Stimulated activated CD4-positive, alpha-beta T cell treated with anti-CD3 and anti-CD28 coated beads, Interleukin-1b, Interleukin-23, amount 100 ng/mL, for 4 hours (primary cell): ENCODE measurements at regions not wholly inside any gene's neighbourhood (a gene's known extent, or its start where the extent isn't known, plus 50 kb on each side); places are given as distances from the start of the nearest gene placed in this dataset.
"Not testable (repeated sequence)": the region's sequence is repeated elsewhere in the genome, so short reads cannot be mapped to it uniquely, and the experiment has no call there.

ENCODE experiments used
- DNase-seq, 2 donors: peaks; one replicate each; pipeline ENCODE4 v3.0.0-alpha.2; 2020; ENCODE audit warnings: low read depth in 2 of 2

DNA sequence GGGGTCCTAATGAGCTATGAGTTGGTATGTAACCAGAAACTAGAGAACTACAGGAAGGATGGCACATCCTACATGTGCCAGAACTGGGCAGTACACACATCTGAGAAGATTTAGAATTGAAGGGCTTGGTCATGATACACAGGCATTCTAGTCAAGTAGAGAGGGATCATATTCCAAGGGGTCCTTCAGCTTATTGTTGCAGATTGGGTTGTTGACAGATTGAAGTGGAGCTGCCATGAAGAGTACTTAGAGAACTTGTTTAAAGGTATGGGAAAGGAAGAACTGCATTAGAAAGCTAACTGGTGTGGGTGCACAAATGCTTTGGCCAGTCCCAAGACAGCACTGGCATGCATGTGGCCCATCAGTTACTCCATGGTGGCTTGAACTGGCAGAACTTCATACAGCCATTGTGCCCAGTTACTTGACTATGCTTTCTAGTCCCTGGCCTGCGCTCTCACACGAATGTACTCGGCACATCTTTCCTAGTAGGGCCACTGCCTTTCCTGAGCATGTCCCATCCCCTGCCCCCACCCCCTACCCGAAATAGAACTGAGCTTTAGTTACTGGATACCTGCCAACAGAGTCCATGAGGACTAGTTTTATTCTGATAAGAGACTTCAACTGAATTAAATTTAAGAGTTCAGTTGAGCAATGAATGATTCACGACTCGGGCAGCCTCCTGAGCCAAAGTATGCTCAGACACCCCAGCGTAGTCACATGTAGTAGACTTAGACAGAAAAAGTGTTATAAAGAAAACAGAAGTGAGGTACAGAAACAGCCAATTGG, 64.0 kb downstream of the CCNG2 start:
- no peak for DNase-seq

DNA sequence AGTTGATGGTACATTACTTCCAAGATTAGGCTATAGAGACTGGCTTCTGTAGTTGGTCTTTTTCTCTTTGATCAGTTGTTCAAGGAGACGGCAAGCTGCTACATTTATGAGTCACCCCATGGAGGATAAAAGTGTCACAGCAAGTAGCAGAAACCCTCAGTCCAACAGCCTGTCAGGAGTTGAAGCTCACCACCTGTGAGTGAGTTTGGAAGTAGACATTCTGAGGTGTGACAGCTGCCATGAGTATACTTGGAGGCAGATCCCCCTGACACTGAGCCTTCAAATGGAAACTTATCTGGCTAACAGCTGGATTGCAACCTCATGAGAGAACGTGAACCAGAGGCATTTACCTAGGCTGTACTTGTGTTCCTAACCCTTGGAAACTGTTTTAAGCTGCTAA, 68.0 kb downstream of the CCNG2 start:
- no peak for DNase-seq

DNA sequence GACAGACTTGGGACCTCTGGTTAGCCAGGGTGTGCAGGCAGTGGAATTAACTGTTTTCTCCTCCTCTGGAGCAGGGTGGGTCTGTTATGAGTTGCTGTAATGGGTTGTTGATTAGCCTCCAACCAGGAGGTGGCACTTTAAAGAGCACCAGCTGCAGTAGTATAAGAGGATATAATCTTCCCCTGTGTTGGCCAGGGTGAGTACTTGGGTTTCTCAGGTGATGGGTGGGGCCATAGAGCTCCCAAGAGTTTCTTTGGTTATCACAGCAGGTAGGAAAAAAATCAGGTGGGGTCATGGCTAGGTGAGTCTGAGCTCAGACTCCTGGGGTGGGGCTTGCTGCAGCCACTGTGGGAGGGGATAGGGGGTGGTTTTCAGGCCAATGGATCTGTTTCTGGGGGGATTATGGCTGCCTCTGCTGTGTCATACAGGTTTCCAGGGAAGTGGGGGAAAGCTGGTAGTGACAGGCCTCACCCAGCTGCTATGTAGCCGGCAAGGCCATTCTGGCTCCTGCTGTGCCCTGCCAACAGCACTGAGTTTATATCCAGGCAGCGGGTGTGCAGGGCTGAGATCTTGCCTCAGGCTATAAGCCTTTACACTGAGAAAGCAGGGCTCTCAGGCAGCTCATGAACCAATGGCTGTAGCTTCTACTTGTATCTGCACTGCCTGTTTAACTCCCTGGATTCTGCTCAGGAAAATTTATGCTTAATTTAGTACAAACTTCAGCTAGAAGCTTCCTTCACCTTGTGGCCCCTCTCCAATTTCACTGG, 70.1 kb downstream of the CCNG2 start:
- no peak for DNase-seq

DNA sequence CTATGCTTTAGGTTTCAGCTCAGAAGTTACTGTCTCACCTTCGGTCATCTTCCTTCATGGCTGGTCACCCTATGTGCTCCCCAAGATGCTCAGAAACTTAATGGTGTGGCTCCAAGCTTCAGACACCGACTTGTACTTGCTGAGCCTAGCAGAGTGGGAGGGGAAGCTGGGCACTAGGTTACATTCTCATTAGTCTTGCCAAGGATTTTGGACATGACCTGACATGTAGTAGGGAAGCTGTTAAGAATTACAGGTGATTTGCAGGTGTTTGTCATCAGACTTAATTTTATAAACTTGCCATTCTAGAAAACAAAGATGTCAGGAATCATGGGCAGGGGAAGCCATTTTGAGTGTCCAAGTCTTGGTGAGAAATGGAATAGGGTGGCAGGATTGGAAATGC, 72.4 kb downstream of the CCNG2 start:
- no peak for DNase-seq

DNA sequence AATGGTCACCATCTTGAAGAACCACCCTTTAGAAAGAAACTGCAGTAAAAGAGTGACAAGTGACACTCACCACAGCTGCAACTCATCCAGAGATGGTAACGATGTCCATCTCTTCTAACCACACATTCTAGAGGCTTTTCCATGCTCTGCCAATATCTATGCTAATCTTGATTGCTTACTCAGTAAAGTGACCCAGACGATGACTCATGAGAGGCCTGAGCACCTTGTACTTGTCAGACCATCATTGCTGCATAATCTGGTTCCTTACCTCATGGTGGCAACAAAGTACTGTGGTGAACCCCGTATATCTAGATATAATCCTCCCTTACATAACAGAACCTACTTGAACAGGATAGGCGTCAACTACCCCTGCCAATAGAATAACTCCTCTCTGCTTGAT, 75.6 kb downstream of the CCNG2 start:
- no peak for DNase-seq

DNA sequence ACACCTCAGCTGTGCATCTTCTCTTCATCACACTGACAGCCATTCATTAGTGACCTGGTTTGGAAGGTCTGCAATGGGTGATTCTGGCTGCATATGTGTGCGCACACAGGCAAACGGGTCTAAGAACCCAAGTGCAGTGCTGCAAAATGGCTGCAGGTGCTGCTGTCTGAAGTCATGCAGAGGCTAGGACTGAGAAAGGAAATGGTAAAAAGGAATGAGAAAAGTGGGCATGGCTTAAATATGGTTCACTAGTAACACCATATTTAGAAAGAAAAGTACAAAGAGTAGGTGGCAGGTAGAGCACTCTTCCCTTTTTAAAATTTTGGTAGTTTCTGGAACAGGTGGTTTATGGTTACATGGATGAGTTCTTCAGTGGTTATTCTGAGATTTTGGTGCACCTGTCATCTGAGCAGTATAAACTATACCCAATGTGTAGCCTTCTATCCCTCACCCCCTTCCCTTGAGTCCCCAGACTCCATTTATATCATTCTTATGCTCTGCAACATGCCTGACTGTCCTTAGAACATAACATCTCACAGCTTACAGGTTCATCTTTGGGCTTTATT, 78.4 kb downstream of the CCNG2 start:
- no peak for DNase-seq

DNA sequence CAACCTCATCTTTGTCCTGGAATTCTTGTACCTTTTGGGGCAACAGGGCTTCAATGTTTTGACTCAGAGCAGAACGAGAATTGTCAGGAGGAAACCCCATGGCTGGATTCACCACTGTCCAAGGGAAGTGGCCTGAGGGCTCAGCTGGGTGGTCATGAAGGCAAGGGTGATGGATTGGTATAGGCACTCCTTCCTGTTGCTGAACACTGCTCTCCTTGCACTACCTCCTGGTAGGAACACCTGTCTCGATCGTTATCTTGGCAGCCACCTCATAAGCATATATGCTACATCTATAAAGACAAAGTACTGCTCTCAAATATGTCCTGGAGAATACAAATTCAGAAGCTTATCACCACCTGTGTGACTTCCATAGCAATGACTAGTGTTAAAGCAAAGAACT, 79.8 kb downstream of the CCNG2 start:
- no peak for DNase-seq

DNA sequence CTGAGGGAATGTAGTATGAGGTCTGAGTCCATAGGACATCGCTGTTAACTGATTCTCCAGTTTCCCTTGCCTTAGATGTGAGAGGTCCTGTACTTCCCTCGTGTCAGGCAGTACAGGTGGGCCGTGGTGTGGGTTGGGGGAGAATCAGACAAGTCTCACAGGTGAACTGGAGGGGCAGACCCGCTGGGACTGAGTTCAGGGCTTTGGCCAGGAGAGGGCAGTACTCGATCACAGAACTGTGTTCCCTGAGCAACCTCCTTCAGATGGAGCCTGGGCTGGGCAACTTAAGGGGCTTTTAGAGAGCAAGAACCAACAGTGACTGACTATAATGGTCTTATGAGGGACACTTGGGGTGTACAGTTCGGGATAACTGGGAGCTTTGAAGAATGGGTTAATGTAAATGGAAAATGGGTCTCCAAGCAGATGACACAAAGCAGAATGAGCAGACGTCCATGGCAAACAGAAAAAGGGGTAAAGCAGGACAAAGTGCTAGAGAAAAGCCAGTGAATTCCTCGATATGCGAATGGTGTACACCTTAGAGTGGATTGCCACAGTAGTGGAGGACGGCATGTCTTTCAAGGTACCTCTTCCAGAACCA, 83.6 kb downstream of the CCNG2 start:
- DNase-seq: peak; percentile 26 to 49

DNA sequence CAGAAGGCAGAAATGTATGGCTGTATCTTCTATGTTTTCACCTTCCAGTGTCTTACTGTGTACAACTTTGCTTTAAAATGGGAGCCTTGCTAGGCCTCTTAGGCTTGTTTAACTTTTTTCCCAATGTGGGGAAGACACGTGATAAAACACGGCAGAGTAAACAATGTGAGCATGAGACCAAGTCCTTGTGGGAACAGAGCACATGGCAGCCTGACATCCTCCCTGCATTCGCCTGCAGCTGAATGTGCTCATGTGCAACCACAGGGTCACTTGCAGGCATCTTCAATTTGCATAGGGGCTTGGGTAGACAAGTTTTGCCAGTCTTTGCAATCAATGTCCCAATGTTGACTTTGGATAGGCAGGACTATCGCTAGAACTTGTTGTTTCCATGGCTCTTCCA, 91.8 kb downstream of the CCNG2 start:
- no peak for DNase-seq

DNA sequence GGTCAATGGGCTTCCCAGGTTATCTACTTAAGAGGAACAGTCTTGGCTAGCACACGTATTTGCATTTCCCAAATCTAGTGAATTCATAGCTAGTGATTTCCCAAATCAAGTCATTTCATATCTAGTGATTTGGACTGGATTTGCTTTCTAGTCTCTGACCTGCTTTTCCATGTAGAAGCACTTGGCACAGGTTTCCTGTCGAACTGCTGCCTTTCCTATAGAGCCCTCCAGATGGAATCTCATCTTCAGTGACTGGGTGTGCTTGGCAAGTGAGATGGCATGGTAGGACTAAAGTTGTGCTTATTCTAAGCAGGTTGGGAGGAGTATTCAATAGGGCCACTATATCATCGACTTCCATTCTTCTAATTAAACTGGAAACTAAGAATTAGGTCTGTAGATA, 94.7 kb downstream of the CCNG2 start:
- no peak for DNase-seq

DNA sequence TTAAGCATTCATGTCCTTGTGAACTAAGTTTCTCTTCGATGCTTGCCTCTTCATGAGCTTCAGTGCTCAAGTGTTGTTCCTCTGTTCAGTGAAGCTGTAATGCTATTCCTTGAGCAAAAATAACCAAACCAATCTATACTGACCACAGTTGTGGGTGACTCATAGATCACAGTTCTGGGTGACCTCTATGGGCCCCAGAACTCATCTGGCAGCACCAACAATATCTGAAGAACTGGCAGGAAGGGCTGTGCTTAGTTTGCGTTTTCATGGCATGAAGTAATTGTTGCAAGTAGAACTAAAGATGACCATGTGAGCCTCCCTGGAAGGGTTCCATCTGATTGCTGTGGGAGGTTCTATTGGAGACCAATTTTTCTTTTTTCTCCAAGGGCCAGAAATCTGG, 106.2 kb downstream of the CCNG2 start:
- DNase-seq: no peak

DNA sequence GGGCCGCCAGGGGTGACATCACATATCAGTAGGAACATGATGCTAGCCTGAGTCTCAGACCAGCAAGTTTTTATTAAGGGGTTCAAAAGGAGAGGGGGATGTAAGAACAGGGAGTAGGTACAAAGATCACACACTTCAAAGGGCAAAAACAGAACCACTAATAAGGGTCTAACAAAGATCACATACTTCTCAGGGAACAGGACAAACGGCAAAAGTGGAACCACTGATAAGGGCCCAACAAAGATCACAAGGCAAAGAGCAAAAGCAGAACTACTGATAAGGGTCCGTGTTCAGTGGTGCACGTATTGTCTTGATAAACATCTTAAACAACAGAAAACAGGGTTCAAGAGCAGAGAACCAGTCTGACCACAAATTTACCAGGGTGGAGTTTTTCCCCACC, 107.0 kb downstream of the CCNG2 start:
- DNase-seq: not testable (repeated sequence)

DNA sequence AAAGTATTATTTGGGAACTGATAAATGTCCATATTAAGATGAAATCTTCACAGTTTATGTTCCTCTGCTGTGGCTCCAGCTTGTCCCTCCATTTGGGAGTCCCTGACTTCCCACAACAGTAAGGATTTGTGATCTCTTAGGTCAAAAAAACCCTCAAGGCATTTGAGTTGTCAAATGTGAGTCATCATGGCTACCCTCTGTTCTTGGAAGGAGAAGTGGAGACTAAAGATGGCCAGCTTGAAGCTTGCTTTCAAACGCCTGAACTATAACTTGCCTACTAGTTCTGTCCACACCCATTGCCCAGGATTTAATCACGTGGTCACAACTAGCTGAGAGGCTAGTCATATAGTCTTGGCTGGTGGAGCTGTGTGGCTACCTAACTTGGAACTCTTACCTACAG, 107.8 kb downstream of the CCNG2 start:
- no peak for DNase-seq

DNA sequence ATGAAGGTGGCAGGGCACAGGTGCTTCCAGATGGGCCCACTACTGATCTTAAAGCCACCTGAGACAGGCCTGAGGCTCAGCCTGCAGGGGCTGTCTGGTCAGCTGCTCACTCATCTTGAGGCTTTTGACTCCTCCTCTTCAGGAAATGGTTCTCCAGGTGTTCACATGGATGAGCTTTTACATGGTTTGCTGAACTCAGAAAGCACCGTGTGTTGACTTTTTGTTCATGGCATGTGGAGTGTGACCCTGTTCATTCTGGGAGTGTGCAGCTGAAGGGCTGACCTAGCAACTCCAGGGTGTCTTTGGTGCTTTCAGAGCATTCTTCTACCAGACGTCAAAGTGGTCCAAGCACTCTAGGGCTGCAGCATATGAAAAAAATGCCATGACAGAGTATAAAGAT, 111.1 kb downstream of the CCNG2 start:
- DNase-seq: no peak

DNA sequence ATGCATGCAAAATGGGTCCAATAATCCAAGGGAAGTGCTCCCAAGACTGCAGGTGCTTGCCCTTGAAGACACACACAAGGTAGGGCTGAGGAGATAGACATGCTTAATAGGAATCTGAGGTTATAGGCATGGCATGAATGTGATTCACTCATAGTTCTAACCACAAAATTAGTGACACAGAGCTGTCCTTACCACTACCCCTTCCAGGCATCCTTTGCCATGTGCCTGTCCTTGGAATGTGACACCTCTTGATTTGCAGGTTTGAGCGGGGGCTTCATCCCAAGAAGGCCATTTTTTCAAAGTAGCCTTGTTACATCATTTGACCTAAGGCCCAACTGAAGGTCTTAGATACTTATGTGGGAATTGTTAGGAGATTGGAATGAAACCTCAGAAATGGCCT, 112.5 kb downstream of the CCNG2 start:
- no peak for DNase-seq

DNA sequence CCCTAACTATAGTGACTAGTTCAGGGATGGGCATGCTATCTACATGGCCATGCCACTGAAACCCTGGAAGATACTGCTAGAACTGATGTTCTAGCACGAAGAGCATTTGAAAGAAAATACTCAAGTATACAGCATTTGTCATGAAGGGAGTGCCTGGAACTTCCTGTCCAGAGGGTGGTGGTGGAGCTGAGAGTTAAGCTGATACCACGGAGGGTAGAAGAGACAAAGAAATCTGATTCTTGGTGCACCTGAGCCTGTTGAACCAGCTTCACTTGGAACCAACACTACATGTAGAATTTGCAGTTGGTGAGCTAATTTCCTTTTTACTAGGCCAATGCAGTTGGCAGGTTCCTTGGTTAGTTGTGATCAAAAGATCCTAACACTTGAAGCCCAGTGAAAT, 116.4 kb downstream of the CCNG2 start:
- no peak for DNase-seq

DNA sequence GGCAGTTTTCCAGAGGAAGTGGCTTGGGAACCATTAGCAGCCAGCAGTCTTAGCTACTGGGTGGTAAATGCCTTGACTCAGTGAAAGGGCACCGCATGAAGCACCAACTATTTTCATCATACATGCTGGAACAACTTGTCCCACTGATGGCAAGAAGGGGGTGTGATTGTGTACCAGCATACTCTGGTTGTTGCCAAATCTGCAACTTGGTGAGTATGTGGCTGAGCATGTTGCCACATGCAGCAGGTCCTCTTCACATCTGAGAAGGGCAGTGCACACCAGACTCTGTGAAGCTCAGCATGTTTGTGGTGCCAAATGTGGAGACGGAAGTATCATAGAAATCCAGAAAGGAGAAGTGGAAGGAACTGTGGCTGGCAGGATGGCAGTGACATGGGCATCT, 122.1 kb downstream of the CCNG2 start:
- not testable (repeated sequence) for DNase-seq

DNA sequence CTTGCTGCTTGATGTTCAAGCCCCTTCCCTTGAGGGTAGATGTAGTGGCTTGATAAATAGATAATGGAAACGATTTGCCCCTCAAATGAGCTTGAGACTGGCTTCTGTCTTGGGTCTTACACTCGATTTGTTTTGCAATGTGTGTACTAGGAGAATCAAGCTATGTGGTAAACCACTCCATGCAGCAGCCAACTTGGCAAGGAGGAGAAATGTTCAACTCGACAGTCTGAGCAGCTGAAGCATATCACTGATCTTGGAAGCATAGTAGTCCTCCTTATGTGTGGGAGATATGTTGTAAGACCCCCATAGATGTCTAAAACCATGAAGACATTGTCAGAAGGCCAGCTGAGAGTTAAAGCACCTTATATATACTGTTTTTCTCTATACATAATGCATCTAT, 125.3 kb downstream of the CCNG2 start:
- DNase-seq: no peak

DNA sequence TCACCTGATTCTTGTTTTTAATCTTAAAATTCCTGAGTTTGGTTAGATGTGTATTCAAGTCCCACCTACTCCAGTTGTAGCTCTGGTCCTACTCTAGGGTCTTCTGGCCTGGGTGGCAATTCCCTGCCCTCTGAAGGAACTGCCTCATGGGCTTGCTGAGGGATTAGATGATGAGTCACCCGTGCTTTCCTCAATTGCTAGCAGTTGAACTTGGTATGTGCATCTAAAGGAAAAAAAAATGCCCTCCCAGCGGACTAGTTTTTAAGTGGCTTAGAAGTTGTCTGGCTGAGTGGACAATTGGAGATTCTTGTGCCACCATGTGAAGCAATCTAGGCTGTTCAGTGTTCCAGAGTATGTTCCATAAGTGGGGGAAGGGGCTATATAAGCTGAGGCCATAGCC, 127.0 kb downstream of the CCNG2 start:
- DNase-seq: no peak

DNA sequence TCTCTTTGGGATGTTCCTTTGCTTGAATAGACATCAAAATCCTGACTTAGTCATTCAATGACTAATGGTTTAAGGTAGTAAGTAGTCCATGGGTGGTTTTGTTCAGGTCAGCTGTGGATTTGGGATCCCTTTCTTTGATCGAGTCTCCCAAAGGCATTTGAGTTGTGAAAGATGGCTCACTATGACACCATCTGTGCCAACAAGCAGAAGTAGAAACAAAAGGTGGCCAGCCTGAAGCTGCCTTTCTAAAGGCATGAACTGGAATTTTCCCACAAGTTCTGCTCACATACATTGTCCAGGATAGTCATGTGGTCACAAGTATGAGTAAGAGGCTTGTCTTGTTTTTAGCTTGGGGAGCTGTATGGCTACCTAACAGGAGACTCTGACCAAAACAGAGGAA, 129.9 kb downstream of the CCNG2 start:
- no peak for DNase-seq

DNA sequence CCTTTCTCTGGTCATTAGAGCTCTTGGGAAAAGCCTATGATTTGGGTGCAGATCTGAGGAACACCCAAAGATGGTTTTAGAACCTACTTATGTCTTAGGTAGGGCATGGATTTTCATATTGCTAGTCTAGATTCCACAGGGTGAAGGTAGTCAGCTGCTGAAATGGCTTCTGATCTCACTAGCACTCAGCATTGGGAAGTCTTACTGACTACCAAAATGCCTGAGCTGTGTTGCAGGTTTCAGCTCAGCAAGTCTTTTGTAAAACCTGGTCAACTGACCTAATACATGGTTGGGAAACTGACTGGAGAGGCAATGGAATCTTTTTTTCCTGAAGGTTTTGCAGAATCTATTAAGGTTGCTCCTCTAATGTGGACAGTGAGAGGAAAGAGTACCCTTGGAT, 136.4 kb downstream of the CCNG2 start:
- no peak for DNase-seq

DNA sequence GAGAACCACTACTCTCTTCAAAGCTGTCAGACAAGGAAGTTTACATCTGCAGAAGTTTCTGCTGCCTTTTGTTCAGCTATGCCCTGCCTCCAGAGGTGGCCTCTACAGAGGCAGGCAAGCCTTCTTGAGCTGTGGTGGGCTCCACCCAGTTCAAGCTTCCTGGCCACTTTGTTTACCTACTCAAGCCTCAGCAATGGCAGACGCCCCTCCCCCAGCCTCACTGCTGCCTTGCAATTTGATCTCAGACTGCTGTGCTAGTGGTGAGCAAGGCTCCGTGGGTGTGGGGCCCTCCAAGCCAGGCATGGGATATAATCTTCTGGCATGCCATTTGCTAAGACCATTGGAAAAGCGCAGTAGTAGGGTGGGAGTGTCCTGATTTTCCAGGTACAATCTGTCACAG, 144.0 kb downstream of the CCNG2 start:
- DNase-seq: not testable (repeated sequence)

DNA sequence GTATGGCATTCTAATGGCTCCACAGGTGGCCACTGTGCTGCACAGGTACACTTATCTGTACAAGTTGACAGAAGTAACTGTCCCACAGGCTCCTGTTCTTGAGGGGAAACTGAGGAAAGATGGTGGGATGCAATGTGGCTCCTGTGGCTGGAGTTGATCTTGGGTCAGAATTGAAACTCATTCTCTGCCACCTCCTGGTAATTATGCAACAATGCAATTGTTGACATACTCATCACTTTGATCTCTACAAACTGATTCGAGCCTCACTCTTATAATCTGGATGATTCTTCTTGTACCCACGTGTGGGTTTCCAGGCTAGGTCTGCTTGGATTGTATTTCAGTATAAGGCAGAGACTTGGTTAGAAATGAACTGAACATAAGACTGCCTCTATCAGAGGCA, 148.8 kb downstream of the CCNG2 start:
- DNase-seq: no peak
